GM21529 (cell line): ENCODE measurements at regions not wholly inside any gene's neighbourhood (a gene's known extent, or its start where the extent isn't known, plus 50 kb on each side); places are given as distances from the start of the nearest gene placed in this dataset.
"Not testable (repeated sequence)": the region's sequence is repeated elsewhere in the genome, so short reads cannot be mapped to it uniquely, and the experiment has no call there.

ENCODE experiments used
- ATAC-seq: cut with Tn5 transposase; IDR thresholded peaks from one replicate; pipeline ENCODE4 v1.9.1; 2021; ENCODE audit not compliant: unreplicated experiment

- ATAC-seq = no peak
These were observed 165.2 kb upstream of the SLC7A11 start for GRCh38 chr4:138407329-138407728.

GRCh38 chr4:138406876-138407275, 164.7 kb upstream of the SLC7A11 start:
- ATAC-seq = no peak

- peak; percentile 56 for ATAC-seq
These were observed 163.9 kb upstream of the SLC7A11 start for GRCh38 chr4:138405934-138406567.

GRCh38 chr4:138405466-138405891, 163.3 kb upstream of the SLC7A11 start:
- ATAC-seq = peak; percentile 68

GRCh38 chr4:138404801-138405200, 162.7 kb upstream of the SLC7A11 start:
- ATAC-seq = no peak

- ATAC-seq = no peak
These were observed 162.1 kb upstream of the SLC7A11 start for GRCh38 chr4:138404251-138404650.

- no peak for ATAC-seq
These were observed 159.2 kb upstream of the SLC7A11 start for GRCh38 chr4:138401334-138401733.

- no peak for ATAC-seq
These were observed 158.4 kb upstream of the SLC7A11 start for GRCh38 chr4:138400543-138400942.

GRCh38 chr4:138400066-138400465, 157.9 kb upstream of the SLC7A11 start:
- no peak for ATAC-seq

- ATAC-seq = no peak
These were observed 156.9 kb upstream of the SLC7A11 start for GRCh38 chr4:138399081-138399480.

- ATAC-seq = no peak
These were observed 156.2 kb upstream of the SLC7A11 start for GRCh38 chr4:138398322-138398721.

GRCh38 chr4:138393886-138394610, 151.9 kb upstream of the SLC7A11 start:
- ATAC-seq = no peak

GRCh38 chr4:138392751-138393308, 150.7 kb upstream of the SLC7A11 start:
- peak; percentile 73 for ATAC-seq

GRCh38 chr4:138389976-138390685, 148.0 kb upstream of the SLC7A11 start:
- no peak for ATAC-seq

- ATAC-seq = no peak
These were observed 132.8 kb upstream of the SLC7A11 start for GRCh38 chr4:138374947-138375346.

- ATAC-seq = no peak
These were observed 125.8 kb upstream of the SLC7A11 start for GRCh38 chr4:138367942-138368341.

- ATAC-seq = not testable (repeated sequence)
These were observed 110.3 kb upstream of the SLC7A11 start for GRCh38 chr4:138352446-138352845.

- ATAC-seq = peak; percentile 80
These were observed 105.9 kb upstream of the SLC7A11 start for GRCh38 chr4:138348055-138348454.

- no peak for ATAC-seq
These were observed 105.4 kb upstream of the SLC7A11 start for GRCh38 chr4:138347561-138347960.

GRCh38 chr4:138344851-138345250, 102.7 kb upstream of the SLC7A11 start:
- no peak for ATAC-seq

- ATAC-seq = no peak
These were observed 101.9 kb upstream of the SLC7A11 start for GRCh38 chr4:138344054-138344453.
